Astrocyte of the cerebellum (primary cell): ENCODE measurements at regions not wholly inside any gene's neighbourhood (a gene's known extent, or its start where the extent isn't known, plus 50 kb on each side); places are given as distances from the start of the nearest gene placed in this dataset.

Experiments
- DNase-seq: peaks from one replicate; pipeline ENCODE4 v3.0.0-alpha.2; 2011; ENCODE audit warnings: low read depth
- H3K4me3 ChIP-seq: 2 replicates; pipeline ENCODE4 v1.5.1; 2011; ENCODE audit warnings: mild to moderate bottlenecking, low read depth, low read length, moderate library complexity
- in situ Hi-C: cut with HindIII; loops from 2 replicates; pipeline ENCODE4 v1.10.0; 2017; ENCODE audit warnings: low sequenced_read_pairs
- TF ChIP-seq, protein P1 (sequence below): IDR thresholded peaks from 2 replicates; pipeline ENCODE4 v1.5.1; 2012; ENCODE audit warnings: low read length, low read depth, moderate library complexity, mild to moderate bottlenecking; ENCODE audit errors: missing control alignments

DNA sequence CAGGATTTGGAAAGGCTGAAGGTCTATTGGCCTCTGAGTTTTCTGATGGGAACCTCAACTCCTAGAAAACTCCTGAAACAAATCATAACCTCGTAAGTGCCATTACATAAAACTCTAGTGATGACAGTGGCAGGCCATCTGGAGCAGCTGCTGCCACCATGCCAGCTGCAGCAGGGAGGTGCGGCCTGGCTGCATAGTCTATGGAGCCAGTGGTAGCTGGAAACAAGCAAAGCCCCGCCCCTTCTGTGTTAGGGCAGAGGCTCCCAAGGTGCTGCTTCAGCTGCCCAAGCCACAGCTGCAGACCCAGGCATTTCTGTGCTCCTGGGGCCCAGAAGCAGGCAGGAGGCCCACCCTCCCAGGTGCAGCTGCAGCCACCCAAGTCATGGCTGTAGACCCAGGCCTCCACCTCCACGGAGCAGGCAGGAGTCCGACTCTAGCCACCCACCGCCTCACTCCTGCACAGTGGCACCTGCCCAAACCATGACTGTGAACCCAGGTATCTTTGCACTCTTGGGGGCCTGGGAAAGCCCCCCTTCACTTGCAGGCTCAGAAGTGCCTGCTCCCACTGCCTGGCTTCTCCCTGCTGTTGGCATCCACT lies 254.1 kb upstream of the KCNJ16 start:
- no peak overlapping the region for H3K4me3 ChIP-seq
- no peak for DNase-seq
- TF ChIP-seq, protein P1, sequence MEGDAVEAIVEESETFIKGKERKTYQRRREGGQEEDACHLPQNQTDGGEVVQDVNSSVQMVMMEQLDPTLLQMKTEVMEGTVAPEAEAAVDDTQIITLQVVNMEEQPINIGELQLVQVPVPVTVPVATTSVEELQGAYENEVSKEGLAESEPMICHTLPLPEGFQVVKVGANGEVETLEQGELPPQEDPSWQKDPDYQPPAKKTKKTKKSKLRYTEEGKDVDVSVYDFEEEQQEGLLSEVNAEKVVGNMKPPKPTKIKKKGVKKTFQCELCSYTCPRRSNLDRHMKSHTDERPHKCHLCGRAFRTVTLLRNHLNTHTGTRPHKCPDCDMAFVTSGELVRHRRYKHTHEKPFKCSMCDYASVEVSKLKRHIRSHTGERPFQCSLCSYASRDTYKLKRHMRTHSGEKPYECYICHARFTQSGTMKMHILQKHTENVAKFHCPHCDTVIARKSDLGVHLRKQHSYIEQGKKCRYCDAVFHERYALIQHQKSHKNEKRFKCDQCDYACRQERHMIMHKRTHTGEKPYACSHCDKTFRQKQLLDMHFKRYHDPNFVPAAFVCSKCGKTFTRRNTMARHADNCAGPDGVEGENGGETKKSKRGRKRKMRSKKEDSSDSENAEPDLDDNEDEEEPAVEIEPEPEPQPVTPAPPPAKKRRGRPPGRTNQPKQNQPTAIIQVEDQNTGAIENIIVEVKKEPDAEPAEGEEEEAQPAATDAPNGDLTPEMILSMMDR, result no peak
- in situ Hi-C loops, result no loop called here

DNA sequence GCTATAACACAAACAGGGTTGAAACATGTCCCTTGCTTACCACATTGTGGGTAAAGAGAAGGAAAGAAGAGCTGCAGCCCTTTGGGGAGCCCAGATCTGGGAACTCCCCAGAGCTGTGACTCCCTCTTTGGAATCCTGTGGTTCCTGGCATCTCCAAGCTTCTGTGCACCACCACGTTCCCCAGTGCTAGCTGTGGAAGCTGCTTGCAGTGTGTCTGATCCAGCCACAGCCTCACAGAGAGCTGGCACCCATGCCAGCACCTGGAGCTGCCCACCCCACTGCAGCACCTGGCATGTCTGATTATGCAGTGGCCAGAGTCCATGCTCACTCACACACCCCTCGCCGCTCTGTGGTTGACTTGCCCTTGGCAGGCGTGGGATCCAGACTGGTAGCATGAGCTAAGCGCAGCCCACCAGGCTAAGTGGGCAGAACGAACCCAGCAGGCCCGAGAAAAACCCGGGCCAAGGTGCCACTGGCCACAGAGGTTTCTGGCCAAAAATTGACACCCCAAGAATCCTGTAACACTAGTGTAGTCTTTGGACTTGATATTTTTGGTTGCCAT lies 252.6 kb upstream of the KCNJ16 start:
- DNase-seq, result no peak
- in situ Hi-C loops, result no loop called here
- TF ChIP-seq, protein P1, result no peak
- no peak overlapping the region for H3K4me3 ChIP-seq

- TF ChIP-seq, protein P1, result no peak
- in situ Hi-C loops, result no loop called here
- H3K4me3 ChIP-seq, result no peak overlapping the region
- DNase-seq, result peak; percentile 32
Observed at GRCh38 chr17:69828087-69828486, 246.9 kb upstream of the KCNJ16 start.

DNA sequence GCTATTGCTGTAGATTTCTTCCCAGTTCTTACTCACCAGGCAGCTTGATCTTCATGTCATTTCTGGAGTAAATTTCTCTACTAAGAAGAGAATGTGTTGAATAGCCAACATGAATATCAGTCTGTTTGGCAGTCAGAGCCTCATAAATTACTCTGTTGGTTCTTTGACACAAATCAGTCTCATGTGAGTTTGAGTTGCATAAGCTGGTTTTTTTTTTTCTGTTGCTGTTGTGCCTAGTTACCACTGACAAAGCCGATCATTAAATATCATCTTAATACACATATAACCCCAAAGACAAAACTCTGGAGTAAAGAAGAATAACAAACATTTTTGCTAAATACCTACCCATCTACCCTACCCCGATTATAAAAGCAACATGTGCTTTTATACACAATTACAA lies 240.5 kb upstream of the KCNJ16 start:
- in situ Hi-C loops, result no loop called here
- no peak overlapping the region for H3K4me3 ChIP-seq
- no peak for DNase-seq
- TF ChIP-seq, protein P1, result no peak

DNA sequence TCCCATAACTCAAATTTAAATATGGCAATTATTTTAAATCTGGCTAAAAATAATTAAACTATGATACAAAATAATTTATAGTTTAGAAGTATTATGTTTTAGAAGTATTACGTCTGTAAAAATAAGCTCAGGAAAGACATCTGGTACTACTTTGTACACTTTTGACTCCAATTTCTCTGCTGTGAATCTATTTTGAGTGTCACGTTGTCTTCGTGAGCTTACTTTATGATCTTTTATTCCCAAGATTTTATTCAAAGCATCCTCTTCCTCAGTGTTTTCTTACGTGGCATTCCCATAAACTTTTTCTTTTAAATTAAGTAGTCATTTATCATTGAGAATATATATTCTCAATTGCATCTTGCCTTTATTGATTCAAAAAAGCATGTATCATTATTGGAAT lies 223.3 kb upstream of the KCNJ16 start:
- in situ Hi-C loops, result no loop called here
- H3K4me3 ChIP-seq, result no peak overlapping the region
- DNase-seq, result no peak
- TF ChIP-seq, protein P1, result no peak

- TF ChIP-seq, protein P1, result no peak
- no peak overlapping the region for H3K4me3 ChIP-seq
- no peak for DNase-seq
- in situ Hi-C loops, result no loop called here
Observed at GRCh38 chr17:69853541-69854224, 221.3 kb upstream of the KCNJ16 start.
